ENCODE measurements at regions not wholly inside any gene's neighbourhood (a gene's known extent, or its start where the extent isn't known, plus 50 kb on each side); places are given as distances from the start of the nearest gene placed in this dataset.

- no peaks in the 10 kb centered on the region for H3K36me3 ChIP-seq (replicated peaks)
- H3K4me3 ChIP-seq (ENCODE audit: low read depth, low read length), result no peak overlapping the region
- no peak for DNase-seq
- no peak overlapping the region for H3K27ac ChIP-seq
- H3K27me3 ChIP-seq (replicated peaks), result no peaks in the 10 kb centered on the region
- TF ChIP-seq, protein P1, sequence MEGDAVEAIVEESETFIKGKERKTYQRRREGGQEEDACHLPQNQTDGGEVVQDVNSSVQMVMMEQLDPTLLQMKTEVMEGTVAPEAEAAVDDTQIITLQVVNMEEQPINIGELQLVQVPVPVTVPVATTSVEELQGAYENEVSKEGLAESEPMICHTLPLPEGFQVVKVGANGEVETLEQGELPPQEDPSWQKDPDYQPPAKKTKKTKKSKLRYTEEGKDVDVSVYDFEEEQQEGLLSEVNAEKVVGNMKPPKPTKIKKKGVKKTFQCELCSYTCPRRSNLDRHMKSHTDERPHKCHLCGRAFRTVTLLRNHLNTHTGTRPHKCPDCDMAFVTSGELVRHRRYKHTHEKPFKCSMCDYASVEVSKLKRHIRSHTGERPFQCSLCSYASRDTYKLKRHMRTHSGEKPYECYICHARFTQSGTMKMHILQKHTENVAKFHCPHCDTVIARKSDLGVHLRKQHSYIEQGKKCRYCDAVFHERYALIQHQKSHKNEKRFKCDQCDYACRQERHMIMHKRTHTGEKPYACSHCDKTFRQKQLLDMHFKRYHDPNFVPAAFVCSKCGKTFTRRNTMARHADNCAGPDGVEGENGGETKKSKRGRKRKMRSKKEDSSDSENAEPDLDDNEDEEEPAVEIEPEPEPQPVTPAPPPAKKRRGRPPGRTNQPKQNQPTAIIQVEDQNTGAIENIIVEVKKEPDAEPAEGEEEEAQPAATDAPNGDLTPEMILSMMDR (IDR thresholded peaks at IDR 0.05; ENCODE audit: low read depth, low read length, missing control alignments), result no peak
- in situ Hi-C loops (cut with HindIII; ENCODE audit: low pct_ligation_motif_present, low sequenced_read_pairs), result no loop called here
These were observed 123.2 kb upstream of the NLRP1 start for GRCh38 chr17:5707482-5707881.

DNA sequence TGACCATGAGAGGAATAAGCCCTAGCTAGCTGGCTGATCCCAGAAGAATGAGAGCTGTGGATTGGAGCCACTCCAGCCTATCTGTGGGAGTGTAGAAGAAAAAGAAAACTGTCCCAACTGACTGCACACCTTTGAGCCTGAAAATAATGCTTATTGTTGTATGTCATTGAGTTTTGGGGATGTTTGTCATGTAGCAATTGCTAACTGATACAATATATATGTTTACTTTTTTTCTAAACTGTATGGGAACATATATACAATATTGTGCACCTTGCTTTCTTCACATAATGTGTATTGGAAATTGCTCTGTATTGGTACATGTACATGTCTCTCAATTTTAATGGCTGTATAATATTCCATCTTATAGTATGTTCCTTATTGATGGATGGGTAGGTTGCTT lies 124.0 kb upstream of the NLRP1 start:
- H3K4me3 ChIP-seq (ENCODE audit: low read depth, low read length), result no peak overlapping the region
- H3K27me3 ChIP-seq (replicated peaks), result no peaks in the 10 kb centered on the region
- no peak overlapping the region for H3K27ac ChIP-seq
- TF ChIP-seq, protein P1 (IDR thresholded peaks at IDR 0.05; ENCODE audit: low read depth, low read length, missing control alignments), result no peak
- no peak for DNase-seq
- in situ Hi-C loops (cut with HindIII; ENCODE audit: low pct_ligation_motif_present, low sequenced_read_pairs), result no loop called here
- no peaks in the 10 kb centered on the region for H3K36me3 ChIP-seq (replicated peaks)

- H3K27ac ChIP-seq, result no peak overlapping the region
- TF ChIP-seq, protein P1 (IDR thresholded peaks at IDR 0.05; ENCODE audit: low read depth, low read length, missing control alignments), result no peak
- no peaks in the 10 kb centered on the region for H3K36me3 ChIP-seq (replicated peaks)
- no peaks in the 10 kb centered on the region for H3K27me3 ChIP-seq (replicated peaks)
- no peak for DNase-seq
- no peak overlapping the region for H3K4me3 ChIP-seq (ENCODE audit: low read depth, low read length)
- in situ Hi-C loops (cut with HindIII; ENCODE audit: low pct_ligation_motif_present, low sequenced_read_pairs), result no loop called here
These were observed 127.0 kb upstream of the NLRP1 start for GRCh38 chr17:5711344-5711743.

DNA sequence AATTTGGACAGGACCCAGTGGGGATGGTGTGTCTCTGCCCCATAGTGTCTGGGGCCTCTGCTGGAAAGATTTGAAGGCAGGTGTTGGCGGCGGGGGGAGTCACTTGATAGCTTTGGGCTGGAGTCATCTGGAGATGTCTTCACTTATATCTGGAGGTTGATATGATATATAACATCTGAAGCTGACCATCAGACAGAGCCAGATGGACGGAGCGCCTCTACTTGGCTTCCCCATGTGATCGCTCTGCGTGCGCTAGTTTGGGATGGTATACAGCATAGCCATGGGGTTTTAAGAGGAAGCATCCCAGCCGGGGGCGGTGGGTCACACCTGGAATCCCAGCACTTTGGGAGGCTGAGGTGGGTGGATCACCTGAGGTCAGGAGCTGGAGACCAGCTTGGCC lies 130.7 kb upstream of the NLRP1 start:
- in situ Hi-C loops (cut with HindIII; ENCODE audit: low pct_ligation_motif_present, low sequenced_read_pairs), result no loop called here
- no peaks in the 10 kb centered on the region for H3K27me3 ChIP-seq (replicated peaks)

GRCh38 chr17:5715478-5715877 lies 131.2 kb upstream of the NLRP1 start:
- DNase-seq, result no peak
- Histone ChIP-seq H3K27ac (no peak overlapping the region), H3K27me3 (replicated peaks) (no peaks in the 10 kb centered on the region), H3K36me3 (replicated peaks) (no peaks in the 10 kb centered on the region), H3K4me3 (ENCODE audit: low read depth, low read length) (no peak overlapping the region)
- TF ChIP-seq, protein P1 (IDR thresholded peaks at IDR 0.05; ENCODE audit: low read depth, low read length, missing control alignments), result no peak
- in situ Hi-C loops (cut with HindIII; ENCODE audit: low pct_ligation_motif_present, low sequenced_read_pairs), result no loop called here

More for the DNA sequence above, 130.7 kb upstream of the NLRP1 start:
- TF ChIP-seq, protein P1 (IDR thresholded peaks at IDR 0.05; ENCODE audit: low read depth, low read length, missing control alignments), result no peak
- Histone ChIP-seq H3K27ac (no peak overlapping the region), H3K4me3 (ENCODE audit: low read depth, low read length) (no peak overlapping the region), H3K36me3 (replicated peaks) (no peaks in the 10 kb centered on the region)
- no peak for DNase-seq

DNA sequence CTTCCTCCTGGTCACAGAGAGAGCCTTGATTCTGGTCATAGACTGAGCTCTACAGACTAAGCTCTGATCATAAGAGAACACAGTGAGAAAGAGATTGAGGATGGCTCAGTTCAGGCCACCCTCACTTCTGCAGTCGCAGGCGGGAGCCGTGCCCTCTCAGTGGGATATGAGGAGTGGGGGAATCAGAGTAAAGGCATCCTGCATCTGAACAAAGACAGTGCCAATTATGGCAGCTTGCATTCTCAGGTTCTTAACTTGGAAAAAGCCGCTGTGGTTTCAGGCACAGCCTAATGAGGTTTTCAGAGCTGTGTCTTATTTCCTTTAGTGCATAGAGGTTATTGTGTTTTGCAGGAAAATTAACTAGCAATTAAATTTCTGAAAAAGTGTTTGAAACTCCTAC lies 134.4 kb upstream of the NLRP1 start:
- H3K27me3 ChIP-seq (replicated peaks), result no peaks in the 10 kb centered on the region
- no peak overlapping the region for H3K4me3 ChIP-seq (ENCODE audit: low read depth, low read length)
- H3K36me3 ChIP-seq (replicated peaks), result no peaks in the 10 kb centered on the region
- DNase-seq, result no peak
- in situ Hi-C loops (cut with HindIII; ENCODE audit: low pct_ligation_motif_present, low sequenced_read_pairs), result no loop called here
- TF ChIP-seq, protein P1 (IDR thresholded peaks at IDR 0.05; ENCODE audit: low read depth, low read length, missing control alignments), result no peak
- H3K27ac ChIP-seq, result no peak overlapping the region
